ENCODE measurements at regions not wholly inside any gene's neighbourhood (a gene's known extent, or its start where the extent isn't known, plus 50 kb on each side); places are given as distances from the start of the nearest gene placed in this dataset.

- TF ChIP-seq CTCF (conservative IDR thresholded peaks at IDR 0.05; ENCODE audit: control insufficient read depth, insufficient read depth, low read depth, low read length), result no peak
- no peak for DNase-seq (ENCODE audit: low read depth)
- H3K4me3 ChIP-seq (ENCODE audit: control insufficient read depth, low read depth, low read length), result no peak overlapping the region
Observed at GRCh38 chr2:52383541-52383940, 1351.6 kb upstream of the NRXN1 start.

GRCh38 chr2:52369178-52369577, 1337.2 kb upstream of the NRXN1 start:
- no peak overlapping the region for H3K4me3 ChIP-seq (ENCODE audit: control insufficient read depth, low read depth, low read length)
- no peak for DNase-seq (ENCODE audit: low read depth)
- no peak for TF ChIP-seq CTCF (conservative IDR thresholded peaks at IDR 0.05; ENCODE audit: control insufficient read depth, insufficient read depth, low read depth, low read length)

GRCh38 chr2:52368141-52368540, 1336.2 kb upstream of the NRXN1 start:
- TF ChIP-seq CTCF (conservative IDR thresholded peaks at IDR 0.05; ENCODE audit: control insufficient read depth, insufficient read depth, low read depth, low read length), result no peak
- H3K4me3 ChIP-seq (ENCODE audit: control insufficient read depth, low read depth, low read length), result no peak overlapping the region
- DNase-seq (ENCODE audit: low read depth), result no peak

- TF ChIP-seq CTCF (conservative IDR thresholded peaks at IDR 0.05; ENCODE audit: control insufficient read depth, insufficient read depth, low read depth, low read length), result no peak
- no peak for DNase-seq (ENCODE audit: low read depth)
- no peak overlapping the region for H3K4me3 ChIP-seq (ENCODE audit: control insufficient read depth, low read depth, low read length)
Observed at GRCh38 chr2:52365946-52366345, 1334.0 kb upstream of the NRXN1 start.

GRCh38 chr2:52356556-52356955, 1324.6 kb upstream of the NRXN1 start:
- H3K4me3 ChIP-seq (ENCODE audit: control insufficient read depth, low read depth, low read length), result no peak overlapping the region
- TF ChIP-seq CTCF (conservative IDR thresholded peaks at IDR 0.05; ENCODE audit: control insufficient read depth, insufficient read depth, low read depth, low read length), result no peak
- no peak for DNase-seq (ENCODE audit: low read depth)

GRCh38 chr2:52347292-52347691, 1315.4 kb upstream of the NRXN1 start:
- DNase-seq (ENCODE audit: low read depth), result no peak
- no peak overlapping the region for H3K4me3 ChIP-seq (ENCODE audit: control insufficient read depth, low read depth, low read length)
- TF ChIP-seq CTCF (conservative IDR thresholded peaks at IDR 0.05; ENCODE audit: control insufficient read depth, insufficient read depth, low read depth, low read length), result no peak

- no peak for DNase-seq (ENCODE audit: low read depth)
- H3K4me3 ChIP-seq (ENCODE audit: control insufficient read depth, low read depth, low read length), result no peak overlapping the region
- TF ChIP-seq CTCF (conservative IDR thresholded peaks at IDR 0.05; ENCODE audit: control insufficient read depth, insufficient read depth, low read depth, low read length), result no peak
Observed at GRCh38 chr2:52345676-52346075, 1313.7 kb upstream of the NRXN1 start.
